ENCODE measurements at regions not wholly inside any gene's neighbourhood (a gene's known extent, or its start where the extent isn't known, plus 50 kb on each side); places are given as distances from the start of the nearest gene placed in this dataset.

DNA sequence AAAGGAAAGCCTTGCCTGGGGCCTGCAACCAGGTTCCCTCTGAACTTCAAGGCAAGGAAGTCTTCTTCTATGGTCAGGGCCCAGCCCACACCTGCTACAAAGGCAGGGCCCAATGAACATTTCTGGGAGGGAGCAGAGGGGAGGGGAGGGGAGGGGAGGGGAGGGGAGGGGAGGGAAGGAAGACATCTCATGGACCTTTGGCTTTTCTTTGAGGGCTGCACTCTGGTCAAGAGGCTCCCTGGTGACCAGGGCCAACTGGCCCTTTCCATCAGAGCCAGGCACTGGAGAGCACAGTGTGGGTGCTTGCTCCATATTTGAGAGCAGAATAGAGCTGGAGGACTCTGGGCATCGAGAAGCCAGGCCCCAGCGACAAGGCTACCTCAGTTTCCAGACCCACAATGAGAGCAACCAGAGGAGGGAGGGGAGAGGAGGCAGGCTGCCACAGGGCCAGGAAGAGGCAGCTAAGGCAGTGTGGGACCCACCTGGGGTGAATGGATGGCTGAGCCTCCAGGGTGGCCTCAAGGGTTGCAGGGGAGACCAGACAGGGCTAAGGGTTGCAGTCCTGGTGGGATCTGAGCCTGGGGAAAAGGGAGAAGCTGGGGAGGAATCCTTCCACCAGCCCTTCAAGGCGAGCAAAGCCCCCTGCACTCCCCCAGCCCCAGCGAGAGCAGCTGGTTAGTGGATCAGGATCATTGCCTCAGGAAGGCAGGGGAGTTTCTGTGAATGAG lies 84.8 kb downstream of the MRPL14 start:
- TF ChIP-seq GABPA (IDR thresholded peaks at IDR 0.05; ENCODE audit: low read depth) (no peak), SIX5 (IDR thresholded peaks at IDR 0.05; ENCODE audit: low read depth, low read length, severe bottlenecking) (no peak), POLR2A (IDR thresholded peaks at IDR 0.05; ENCODE audit: low read depth, low read length) (no peak)
- TF ChIP-seq, protein P1, sequence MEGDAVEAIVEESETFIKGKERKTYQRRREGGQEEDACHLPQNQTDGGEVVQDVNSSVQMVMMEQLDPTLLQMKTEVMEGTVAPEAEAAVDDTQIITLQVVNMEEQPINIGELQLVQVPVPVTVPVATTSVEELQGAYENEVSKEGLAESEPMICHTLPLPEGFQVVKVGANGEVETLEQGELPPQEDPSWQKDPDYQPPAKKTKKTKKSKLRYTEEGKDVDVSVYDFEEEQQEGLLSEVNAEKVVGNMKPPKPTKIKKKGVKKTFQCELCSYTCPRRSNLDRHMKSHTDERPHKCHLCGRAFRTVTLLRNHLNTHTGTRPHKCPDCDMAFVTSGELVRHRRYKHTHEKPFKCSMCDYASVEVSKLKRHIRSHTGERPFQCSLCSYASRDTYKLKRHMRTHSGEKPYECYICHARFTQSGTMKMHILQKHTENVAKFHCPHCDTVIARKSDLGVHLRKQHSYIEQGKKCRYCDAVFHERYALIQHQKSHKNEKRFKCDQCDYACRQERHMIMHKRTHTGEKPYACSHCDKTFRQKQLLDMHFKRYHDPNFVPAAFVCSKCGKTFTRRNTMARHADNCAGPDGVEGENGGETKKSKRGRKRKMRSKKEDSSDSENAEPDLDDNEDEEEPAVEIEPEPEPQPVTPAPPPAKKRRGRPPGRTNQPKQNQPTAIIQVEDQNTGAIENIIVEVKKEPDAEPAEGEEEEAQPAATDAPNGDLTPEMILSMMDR (IDR thresholded peaks at IDR 0.05 in 2 of 3, conservative IDR thresholded peaks at IDR 0.05 in 1 of 3; ENCODE audit: control insufficient read depth in 2 of 3, extremely low read depth in 1 of 3, insufficient read depth in 1 of 3, low read depth in 3 of 3, low read length in 3 of 3) = no peak
